ENCODE measurements at regions not wholly inside any gene's neighbourhood (a gene's known extent, or its start where the extent isn't known, plus 50 kb on each side); places are given as distances from the start of the nearest gene placed in this dataset.

- Histone ChIP-seq H3K4me1 (ENCODE audit: insufficient read depth) (no peaks in the 10 kb centered on the region), H3K27ac (ENCODE audit: low read depth) (no peak overlapping the region), H3K79me2 (replicated peaks; ENCODE audit: insufficient read depth) (no peaks in the 10 kb centered on the region), H3K36me3 (ENCODE audit: insufficient read depth) (no peaks in the 10 kb centered on the region), H3K4me3 (no peak overlapping the region), H3K4me2 (no peak overlapping the region), H3F3A (replicated peaks; ENCODE audit: low read depth) (no peaks in the 10 kb centered on the region), H3K27me3 (ENCODE audit: insufficient read depth) (no peaks in the 10 kb centered on the region), H2AFZ (no peak overlapping the region; the same call in 1 of the 2 replicates), H3K9me2 (ENCODE audit: insufficient read depth) (peaks cover 4% of the 10 kb centered on the region), H4K20me1 (replicated peaks; ENCODE audit: insufficient read depth) (no peaks in the 10 kb centered on the region)
- Mint-ChIP-seq H3K27me3 (ENCODE audit: insufficient read depth, low read depth, poor library complexity) (no peaks in the 10 kb centered on the region), H3K4me1 (no peaks in the 10 kb centered on the region), H3K4me3 (no peak overlapping the region), H3K27ac (no peak overlapping the region), H3K36me3 (ENCODE audit: low read depth) (no peaks in the 10 kb centered on the region), H3K9me3 (no peaks in the 10 kb centered on the region)
- TF ChIP-seq REST (IDR thresholded peaks at IDR 0.05; ENCODE audit: unreplicated experiment) (no peak), STAT1 (IDR thresholded peaks at IDR 0.05; ENCODE audit: unreplicated experiment) (no peak), EZH2 (IDR thresholded peaks at IDR 0.05; ENCODE audit: low read depth, unreplicated experiment) (no peak), CTCF (conservative IDR thresholded peaks at IDR 0.05; ENCODE audit: low read depth in 2 of 2) (no peak)
- ATAC-seq (no peak), DNase-seq (ENCODE audit: low spot score) (no peak)
These were observed 400.2 kb downstream of the SLITRK5 start for GRCh38 chr13:88071371-88071770.

- DNase-seq (ENCODE audit: low spot score): no peak
- peaks cover 4% of the 10 kb centered on the region for H3K9me2 ChIP-seq (ENCODE audit: insufficient read depth)
- H3K4me2 ChIP-seq: no peak overlapping the region
- H3K4me1 Mint-ChIP-seq: no peaks in the 10 kb centered on the region
- no peak overlapping the region for H3K27ac Mint-ChIP-seq
- H4K20me1 ChIP-seq (replicated peaks; ENCODE audit: insufficient read depth): no peaks in the 10 kb centered on the region
- H3K36me3 ChIP-seq (ENCODE audit: insufficient read depth): no peaks in the 10 kb centered on the region
- no peak overlapping the region for H3K27ac ChIP-seq (ENCODE audit: low read depth)
- H3F3A ChIP-seq (replicated peaks; ENCODE audit: low read depth): no peaks in the 10 kb centered on the region
- H3K4me3 Mint-ChIP-seq: no peak overlapping the region
- no peak overlapping the region for H3K4me3 ChIP-seq
- H3K27me3 ChIP-seq (ENCODE audit: insufficient read depth): no peaks in the 10 kb centered on the region
- no peaks in the 10 kb centered on the region for H3K79me2 ChIP-seq (replicated peaks; ENCODE audit: insufficient read depth)
- no peak for ATAC-seq
- H3K36me3 Mint-ChIP-seq (ENCODE audit: low read depth): no peaks in the 10 kb centered on the region
- no peaks in the 10 kb centered on the region for H3K27me3 Mint-ChIP-seq (ENCODE audit: insufficient read depth, low read depth, poor library complexity)
- H2AFZ ChIP-seq: no peak overlapping the region
- H3K9me3 Mint-ChIP-seq: no peaks in the 10 kb centered on the region
- H3K4me1 ChIP-seq (ENCODE audit: insufficient read depth): no peaks in the 10 kb centered on the region
- TF ChIP-seq CREB1 (CRISPR knock-in tag; IDR thresholded peaks at IDR 0.05; ENCODE audit: low read depth): no peak
- TF ChIP-seq JUNB (IDR thresholded peaks at IDR 0.05; ENCODE audit: unreplicated experiment): no peak
- no peak for TF ChIP-seq POLR2AphosphoS5 (IDR thresholded peaks at IDR 0.05; ENCODE audit: low read depth)
- no peak for TF ChIP-seq ETS1 (IDR thresholded peaks at IDR 0.05)
- no peak for TF ChIP-seq EZH2 (IDR thresholded peaks at IDR 0.05; ENCODE audit: low read depth, unreplicated experiment)
- TF ChIP-seq CTCF (conservative IDR thresholded peaks at IDR 0.05; ENCODE audit: low read depth in 2 of 2): no peak
- TF ChIP-seq NANOG (IDR thresholded peaks at IDR 0.05; ENCODE audit: borderline replicate concordance): no peak
- no peak for TF ChIP-seq EZH2phosphoT487 (IDR thresholded peaks at IDR 0.05; ENCODE audit: unreplicated experiment)
- no peak for TF ChIP-seq REST (IDR thresholded peaks at IDR 0.05; ENCODE audit: unreplicated experiment)
- TF ChIP-seq STAT1 (IDR thresholded peaks at IDR 0.05; ENCODE audit: unreplicated experiment): no peak
- TF ChIP-seq ZNF331 (CRISPR knock-in tag; IDR thresholded peaks at IDR 0.05; ENCODE audit: low read depth): no peak
These were observed 403.8 kb downstream of the SLITRK5 start for GRCh38 chr13:88074794-88075510.

Measured in GM23338 (cell line).